Kidney (tissue), 13 donors: ENCODE measurements at regions not wholly inside any gene's neighbourhood (a gene's known extent, or its start where the extent isn't known, plus 50 kb on each side); places are given as distances from the start of the nearest gene placed in this dataset.

Experiments
- DNase-seq, 5 donors: peaks; one replicate each; pipeline ENCODE4 v3.0.0-alpha.2; 2013 to 2020
- FAIRE-seq: peaks from 2 replicates; lab custom pipeline; 2012; peaks lifted over from hg19 to GRCh38; lab: Jason Lieb, UNC
- H3K27ac ChIP-seq, 2 donors: one replicate each; pipeline ENCODE4 v1.7.0; 2013; ENCODE audit warnings: low read depth in 2 of 2, low read length in 2 of 2, inconsistent platforms in 1 of 2
- H3K27me3 ChIP-seq: one replicate; pipeline ENCODE4 v1.7.1; 2013; ENCODE audit warnings: low read length, inconsistent platforms; ENCODE audit not compliant: control insufficient read depth, insufficient read depth
- H3K36me3 ChIP-seq, 3 donors: one replicate each; pipeline versions ENCODE4 v1.7.0 to v1.7.1; 2013; ENCODE audit warnings: low read length in 3 of 3, control low read depth in 1 of 3, inconsistent platforms in 1 of 3; ENCODE audit not compliant: insufficient read depth in 3 of 3, control insufficient read depth in 2 of 3
- H3K4me1 ChIP-seq, 3 donors: one replicate each; pipeline versions ENCODE4 v1.7.0 to v1.7.1; 2013; ENCODE audit warnings: low read length in 3 of 3, inconsistent platforms in 1 of 3, low read depth in 1 of 3; ENCODE audit not compliant: control insufficient read depth in 2 of 3, insufficient read depth in 2 of 3
- H3K4me3 ChIP-seq, 3 donors: one replicate each; pipeline versions ENCODE4 v1.7.0 to v1.8.1; 2013; ENCODE audit warnings: low read length in 3 of 3, control low read depth in 1 of 3, inconsistent platforms in 1 of 3
- H3K9ac ChIP-seq, 3 donors: one replicate each; pipeline versions ENCODE4 v1.7.0 to v1.7.1; 2013; ENCODE audit warnings: low read length in 3 of 3, control low read depth in 1 of 3, inconsistent platforms in 1 of 3
- H3K9me3 ChIP-seq, 3 donors: one replicate each; pipeline versions ENCODE4 v1.7.0 to v1.7.1; 2013; ENCODE audit warnings: low read length in 3 of 3, control low read depth in 1 of 3, inconsistent platforms in 1 of 3; ENCODE audit not compliant: control insufficient read depth in 2 of 3, insufficient read depth in 1 of 3
- CTCF ChIP-seq: IDR thresholded peaks from 3 replicates; pipeline ENCODE4 v1.5.1; 2012; ENCODE audit warnings: mild to moderate bottlenecking, moderate library complexity, borderline replicate concordance; ENCODE audit not compliant: insufficient read depth; ENCODE audit errors: extremely low read depth
- intact Hi-C: fragments of 100-400 bp; cut with DNase I; formaldehyde crosslinking; loops from one replicate; pipeline ENCODE4 v1.11.1; 2022
- donor health status: control.
- donor health status: control.
- donor health status: control.
- donor health status: control.
- donor health status: control.
- donor health status: DM: yes; HTN: yes; CAD: no.
- donor health status: Normal renal cell carcinoma (clear cell type).

GRCh38 chr2:41937464-41937906, 110.3 kb upstream of the PKDCC start:
- H3K4me3 ChIP-seq = no peak overlapping the region
- H3K4me1 ChIP-seq = peaks cover 0 to 5% (median 3%) of the 10 kb centered on the region in 3 donors
- FAIRE-seq (no peak), DNase-seq (no peak)
- H3K27ac ChIP-seq = no peak overlapping the region
- H3K9me3 ChIP-seq = no peaks in the 10 kb centered on the region
- intact Hi-C loops = no loop called here
- H3K9ac ChIP-seq = no peak overlapping the region
- H3K27me3 ChIP-seq = no peaks in the 10 kb centered on the region
- TF ChIP-seq CTCF = no peak
- no peaks in the 10 kb centered on the region for H3K36me3 ChIP-seq

- peak in 2 of 5 donors; percentile 44 to 71 for DNase-seq
- Histone ChIP-seq H3K4me1 (peaks cover 0 to 5% (median 3%) of the 10 kb centered on the region in 3 donors), H3K4me3 (no peak overlapping the region), H3K9ac (no peak overlapping the region), H3K27ac (no peak overlapping the region), H3K27me3 (no peaks in the 10 kb centered on the region), H3K9me3 (no peaks in the 10 kb centered on the region), H3K36me3 (no peaks in the 10 kb centered on the region)
- no peak for FAIRE-seq
- TF ChIP-seq CTCF = no peak
- intact Hi-C loops = no loop called here
These were observed 109.7 kb upstream of the PKDCC start for GRCh38 chr2:41937921-41938708.

DNA sequence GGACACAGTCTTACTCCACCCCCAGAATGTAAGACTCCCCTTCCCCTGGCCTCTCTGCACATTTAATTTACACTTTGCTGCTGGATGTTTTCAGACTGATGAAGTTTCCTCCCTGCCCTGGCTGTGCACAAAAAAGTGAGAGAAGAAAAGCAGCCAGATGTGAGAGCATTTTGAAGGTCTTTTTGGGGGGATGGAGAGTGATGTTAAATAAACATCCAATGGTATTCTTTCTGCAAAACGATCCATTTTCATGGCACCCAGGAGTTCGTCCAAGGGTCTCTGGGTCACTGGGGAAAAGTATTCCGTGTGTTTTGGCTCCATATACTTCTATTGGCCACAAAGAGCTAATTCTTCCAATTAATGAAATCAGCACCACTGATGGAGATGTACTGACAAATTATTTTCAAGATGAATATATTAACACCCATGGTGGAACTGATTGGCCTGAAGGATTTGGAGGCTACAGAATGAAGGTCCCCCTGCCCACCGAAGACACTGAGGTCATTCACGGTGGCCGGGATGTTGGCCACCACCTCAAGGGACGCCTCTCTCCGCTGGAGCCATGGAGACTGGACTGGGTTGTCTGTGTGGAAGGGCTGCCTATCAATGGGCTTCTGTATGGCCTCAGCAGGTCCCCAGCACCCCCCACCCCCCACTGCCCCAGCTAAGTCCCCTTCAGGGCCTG, 107.6 kb upstream of the PKDCC start:
- peaks cover 0 to 5% (median 3%) of the 10 kb centered on the region in 3 donors for H3K4me1 ChIP-seq
- no peak for TF ChIP-seq CTCF
- no peaks in the 10 kb centered on the region for H3K27me3 ChIP-seq
- DNase-seq = peak in 3 of 5 donors; percentile 32 to 92 (median 67)
- no peaks in the 10 kb centered on the region for H3K9me3 ChIP-seq
- H3K27ac ChIP-seq = no peak overlapping the region
- no peaks in the 10 kb centered on the region for H3K36me3 ChIP-seq
- H3K4me3 ChIP-seq = no peak overlapping the region
- intact Hi-C loops = no loop called here
- FAIRE-seq = no peak
- no peak overlapping the region for H3K9ac ChIP-seq
